Superior temporal gyrus (tissue), 1 donor: ENCODE measurements at regions not wholly inside any gene's neighbourhood (a gene's known extent, or its start where the extent isn't known, plus 50 kb on each side); places are given as distances from the start of the nearest gene placed in this dataset.

ENCODE experiments used
- DNase-seq: peaks from one replicate; pipeline ENCODE4 v3.0.0-alpha.2; 2016; ENCODE audit errors: extremely low spot score

- no peak for DNase-seq
Measured at GRCh38 chr7:130962109-130962508, 228.1 kb upstream of the KLF14 start.

- no peak for DNase-seq
Measured at GRCh38 chr7:130963339-130963738, 229.3 kb upstream of the KLF14 start.

GRCh38 chr7:130965515-130965914 is 231.5 kb upstream of the KLF14 start:
- no peak for DNase-seq

GRCh38 chr7:130966246-130967009 is 232.4 kb upstream of the KLF14 start:
- no peak for DNase-seq

DNA sequence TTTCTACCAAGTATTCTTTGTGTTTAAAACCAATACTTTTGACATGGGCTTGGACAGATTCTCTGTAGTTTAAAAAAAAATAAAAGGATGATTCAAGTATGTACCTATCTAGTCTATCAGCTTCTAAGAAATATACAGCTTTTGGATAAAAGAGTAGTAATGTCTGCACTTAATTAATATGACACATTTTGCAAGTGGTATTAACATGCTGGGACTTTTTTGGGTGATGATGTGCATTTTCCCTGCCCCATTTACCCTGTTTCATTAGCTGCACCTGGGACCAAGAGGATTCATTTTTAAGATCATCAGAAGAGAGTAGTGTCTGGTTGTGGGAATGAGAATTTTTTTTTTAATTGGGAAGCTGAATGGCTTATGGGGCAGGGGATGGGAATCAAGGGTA is 236.2 kb upstream of the KLF14 start:
- DNase-seq, result no peak

GRCh38 chr7:130970696-130971095 is 236.7 kb upstream of the KLF14 start:
- no peak for DNase-seq

DNA sequence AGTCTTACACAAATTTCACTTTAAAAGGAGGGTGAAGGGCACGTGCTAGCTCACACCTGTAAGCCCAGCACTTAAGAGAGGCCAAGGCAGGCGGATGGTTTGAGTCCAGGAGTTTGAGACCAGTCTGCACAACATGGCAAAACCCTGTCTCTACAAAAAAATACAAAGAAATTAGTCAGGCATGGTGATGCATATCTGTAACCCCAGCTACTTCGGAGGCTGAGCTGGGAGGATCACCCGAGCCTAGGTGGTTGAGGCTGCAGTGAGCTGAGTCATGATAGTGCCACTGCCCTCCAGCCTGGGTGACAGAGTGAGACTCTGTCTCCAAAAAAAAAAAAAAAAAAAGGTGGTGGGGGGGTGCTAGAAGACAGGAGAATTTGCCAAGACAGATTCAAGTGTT is 237.3 kb upstream of the KLF14 start:
- no peak for DNase-seq

- no peak for DNase-seq
Measured at GRCh38 chr7:130972201-130972600, 238.2 kb upstream of the KLF14 start.

GRCh38 chr7:130973637-130974036 is 239.6 kb upstream of the KLF14 start:
- no peak for DNase-seq

DNA sequence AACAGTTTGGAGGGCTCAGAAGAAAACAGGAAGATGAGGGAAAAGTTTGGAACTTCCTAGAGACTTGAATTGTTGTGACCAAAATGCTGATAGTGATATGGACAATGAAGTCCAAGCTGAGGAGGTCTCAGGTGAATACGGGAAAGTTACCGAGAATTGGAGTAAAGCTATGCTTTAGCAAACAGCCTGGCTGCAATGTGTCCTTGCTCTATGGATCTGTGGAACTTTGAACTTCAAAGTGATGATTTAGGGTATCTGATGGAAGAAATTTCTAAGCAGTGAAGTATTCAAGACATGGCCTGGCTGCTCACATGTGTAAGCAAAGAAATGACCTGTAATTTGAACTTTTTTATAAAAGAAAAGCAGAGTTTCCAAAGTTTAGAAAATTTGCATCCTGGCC is 240.2 kb upstream of the KLF14 start:
- no peak for DNase-seq

DNA sequence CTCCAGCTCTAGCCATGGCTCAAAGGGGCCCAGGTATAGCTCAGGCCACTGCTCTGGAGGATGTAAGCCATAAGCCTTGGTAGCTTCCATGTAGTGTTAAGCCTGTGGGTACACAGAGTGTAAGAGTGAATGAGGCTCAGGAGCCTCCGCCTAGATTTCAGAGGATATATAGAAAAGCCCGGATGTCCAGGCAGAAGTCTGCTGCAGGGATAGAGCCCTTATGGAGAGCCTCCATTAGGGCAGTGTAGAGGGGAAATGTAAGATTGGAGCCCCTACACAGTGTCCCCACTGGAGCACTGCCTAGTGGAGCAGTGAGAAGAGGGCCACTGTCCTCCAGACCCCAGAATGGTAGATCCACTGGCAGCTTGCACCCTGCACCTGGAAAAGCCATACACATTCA is 240.8 kb upstream of the KLF14 start:
- DNase-seq, result no peak

GRCh38 chr7:130975731-130976130 is 241.7 kb upstream of the KLF14 start:
- no peak for DNase-seq

- DNase-seq, result peak; percentile 57
Measured at GRCh38 chr7:130982160-130982638, 248.2 kb upstream of the KLF14 start.

- no peak for DNase-seq
Measured at GRCh38 chr7:130982651-130983050, 248.6 kb upstream of the KLF14 start.

DNA sequence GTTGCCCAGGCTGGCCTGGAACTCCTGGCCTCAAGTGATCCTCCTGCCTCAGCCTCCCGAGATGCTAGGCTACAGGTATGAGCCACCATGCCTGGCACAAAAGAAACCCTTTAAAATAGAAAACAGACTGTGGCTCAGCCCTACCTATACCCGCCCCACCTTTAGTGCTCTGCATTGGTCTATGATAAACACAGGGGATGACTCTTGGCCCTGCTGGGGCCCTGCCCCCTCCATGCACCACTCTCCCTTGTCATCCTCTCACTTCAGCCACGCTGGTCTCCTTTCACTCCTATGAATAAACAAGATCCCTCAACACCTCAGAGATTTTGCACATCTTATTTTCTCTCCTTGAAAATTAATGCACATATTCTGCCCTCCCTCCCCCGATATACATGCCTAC is 251.4 kb upstream of the KLF14 start:
- no peak for DNase-seq

DNA sequence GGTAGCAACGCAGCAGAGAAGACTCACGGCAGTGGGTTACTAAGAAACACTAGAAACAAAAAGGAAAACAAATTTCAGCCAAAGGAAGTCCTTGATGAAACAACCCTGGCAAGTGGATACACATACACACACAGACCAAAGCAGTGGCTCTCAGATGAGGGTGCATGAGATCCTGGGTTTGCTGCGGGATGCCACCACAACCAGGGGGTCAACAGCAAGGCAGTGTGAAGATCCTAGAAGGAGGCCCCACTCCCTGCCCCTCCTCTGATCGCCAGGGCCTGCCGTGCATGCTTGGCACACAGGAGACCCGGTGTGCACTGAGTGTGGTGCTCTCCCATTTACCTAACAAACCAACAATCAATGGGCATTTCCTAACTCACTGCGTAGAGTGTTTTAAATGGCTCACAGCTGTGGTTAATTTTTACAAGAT is 252.3 kb upstream of the KLF14 start:
- no peak for DNase-seq

DNA sequence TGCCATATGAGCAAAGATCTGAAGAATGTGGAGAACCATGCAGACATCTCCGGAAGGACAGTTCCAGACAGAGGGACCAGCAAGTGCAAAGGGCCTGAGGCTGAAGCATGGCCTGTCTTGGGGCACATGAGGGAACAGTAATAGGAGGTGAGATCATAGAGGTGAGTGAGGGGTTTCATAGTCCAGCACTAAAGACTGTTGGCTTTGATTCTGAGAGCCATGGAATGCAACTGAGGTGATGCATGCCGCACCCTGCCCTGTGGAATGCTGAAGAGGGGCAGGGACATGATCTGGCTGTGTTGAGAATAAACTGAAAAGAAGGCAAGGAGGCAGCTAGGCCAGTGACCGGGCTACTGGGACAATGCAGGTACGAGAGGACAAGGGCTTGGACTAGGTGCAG is 253.1 kb upstream of the KLF14 start:
- DNase-seq, result no peak

DNA sequence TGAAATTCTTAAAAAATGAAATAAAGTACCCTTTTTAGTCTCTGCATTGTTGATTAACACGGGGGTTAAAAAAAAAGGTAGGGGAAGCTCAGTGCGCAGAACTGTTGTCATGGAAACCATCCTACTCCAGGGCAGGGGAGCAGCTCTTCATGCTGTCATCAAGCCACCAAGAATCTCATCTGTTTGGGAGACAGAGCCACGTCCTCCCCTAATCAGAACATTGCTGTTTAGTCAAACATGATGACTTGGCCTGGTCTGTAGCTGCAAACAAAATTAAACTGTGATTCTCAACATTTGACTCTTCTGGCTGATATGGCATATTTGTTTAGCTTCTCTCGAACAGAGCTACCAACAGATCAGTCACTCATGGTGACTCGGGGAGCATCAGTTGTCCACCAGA is 254.4 kb upstream of the KLF14 start:
- no peak for DNase-seq

DNA sequence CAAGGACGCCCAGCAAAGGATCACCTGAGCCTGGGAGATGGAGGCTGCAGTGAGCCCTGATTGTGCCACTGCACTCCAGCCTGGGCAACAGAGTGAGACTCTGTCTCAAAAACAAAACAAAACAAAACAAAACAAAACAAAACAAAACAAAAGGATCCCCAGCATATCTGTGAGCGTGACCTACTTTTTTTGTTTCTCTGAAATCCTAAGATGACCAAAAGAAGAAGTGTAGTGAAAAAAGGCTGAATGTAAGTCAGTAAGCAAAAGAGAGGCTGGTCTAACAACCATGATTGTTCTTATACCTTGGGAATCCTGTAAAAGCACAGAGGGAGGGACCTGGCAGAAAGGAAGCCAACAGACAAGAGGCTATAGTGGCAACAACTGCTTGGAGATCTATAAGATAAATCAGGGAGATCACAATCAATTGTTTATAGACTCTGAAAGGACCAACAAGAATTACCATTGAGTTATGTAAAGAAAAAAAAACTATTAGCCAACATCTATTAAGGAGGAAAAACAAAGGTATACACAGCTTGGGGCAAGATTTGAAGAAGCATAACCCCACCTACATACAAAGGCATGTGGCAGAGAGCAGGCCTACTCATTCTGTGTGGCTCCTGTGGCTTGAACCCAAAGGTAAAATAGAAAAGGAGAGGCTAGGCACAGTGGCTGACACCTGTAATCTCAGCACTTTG is 255.2 kb upstream of the KLF14 start:
- DNase-seq, result no peak

DNA sequence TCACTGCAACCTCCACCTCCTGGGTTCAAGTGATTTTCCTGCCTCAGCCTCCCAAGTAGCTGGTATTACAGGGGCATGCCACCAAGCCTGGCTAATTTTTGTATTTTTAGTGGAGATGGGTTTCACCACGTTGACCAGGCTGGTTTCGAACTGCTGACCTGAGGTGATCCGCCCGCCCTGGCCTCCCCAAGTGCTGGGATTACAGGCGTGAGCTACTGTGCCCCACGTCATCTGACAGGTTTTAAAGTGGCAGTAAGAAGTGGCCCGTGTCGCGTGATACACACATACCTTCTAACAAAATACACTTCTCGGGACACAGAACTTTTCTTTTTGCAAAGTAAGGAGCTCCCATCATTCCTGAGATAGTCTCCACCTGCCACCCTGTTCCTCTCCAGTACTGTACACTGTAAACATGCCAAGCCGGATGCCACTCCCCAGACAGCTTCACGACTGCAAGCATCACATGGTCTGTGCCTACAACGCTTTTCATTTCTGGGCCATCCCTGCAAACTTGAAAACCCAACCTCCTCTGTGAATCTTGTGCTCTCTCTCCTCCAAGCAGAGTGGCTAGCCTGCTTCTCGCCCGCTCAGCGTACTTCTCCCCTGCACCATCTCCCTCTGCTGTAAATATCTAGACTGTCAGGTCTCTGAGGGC is 256.3 kb upstream of the KLF14 start:
- no peak for DNase-seq

GRCh38 chr7:130993671-130994365 is 259.8 kb upstream of the KLF14 start:
- DNase-seq, result no peak
